MM.1S (cell line): ENCODE measurements at regions not wholly inside any gene's neighbourhood (a gene's known extent, or its start where the extent isn't known, plus 50 kb on each side); places are given as distances from the start of the nearest gene placed in this dataset.

Experiments used
- DNase-seq: peaks from one replicate; pipeline ENCODE4 v3.0.0-alpha.2; 2015
- H2AFZ ChIP-seq: fragments of 300-600 bp; sonication (generic); 2 replicates; pipeline ENCODE4 v1.6.0; 2016; ENCODE audit warnings: antibody characterized with exemption, low read length
- H3F3A ChIP-seq: fragments of 300-600 bp; sonication (generic); 2 replicates; pipeline ENCODE4 v1.6.1; 2016; ENCODE audit warnings: mild to moderate bottlenecking, antibody characterized with exemption, low read length, moderate library complexity, mixed read lengths; ENCODE audit not compliant: insufficient read depth
- H3K27ac ChIP-seq: fragments of 300-600 bp; sonication (generic); 2 replicates; pipeline ENCODE4 v1.5.1; 2016; ENCODE audit warnings: mild to moderate bottlenecking, low read length
- H3K27me3 ChIP-seq: fragments of 300-600 bp; sonication (generic); replicated peaks from 2 replicates; pipeline ENCODE4 v1.6.0; 2016; ENCODE audit warnings: low read length; ENCODE audit not compliant: insufficient read depth
- H3K36me3 ChIP-seq: fragments of 300-600 bp; sonication (generic); replicated peaks from 2 replicates; pipeline ENCODE4 v1.6.1; 2016; ENCODE audit warnings: mild to moderate bottlenecking, low read length, mixed read lengths; ENCODE audit not compliant: insufficient read depth
- H3K4me1 ChIP-seq: fragments of 300-600 bp; sonication (generic); 2 replicates; pipeline ENCODE4 v1.6.1; 2016; ENCODE audit warnings: low read length, mixed read lengths
- H3K4me2 ChIP-seq: fragments of 300-600 bp; sonication (generic); 2 replicates; pipeline ENCODE4 v1.6.0; 2016; ENCODE audit warnings: low read depth, low read length
- H3K4me3 ChIP-seq: fragments of 300-600 bp; sonication (generic); 2 replicates; pipeline ENCODE4 v1.5.1; 2016; ENCODE audit warnings: low read length, mixed read lengths
- H3K79me2 ChIP-seq: fragments of 300-600 bp; sonication (generic); 2 replicates; pipeline ENCODE4 v1.6.1; 2016; ENCODE audit warnings: mixed run types, low read length, mixed read lengths
- H3K9ac ChIP-seq: fragments of 300-600 bp; sonication (generic); 2 replicates; pipeline ENCODE4 v1.6.1; 2016; ENCODE audit warnings: low read length, mixed read lengths
- H3K9me2 ChIP-seq: fragments of 300-600 bp; sonication (generic); replicated peaks from 2 replicates; pipeline ENCODE4 v1.6.1; 2016; ENCODE audit warnings: mild to moderate bottlenecking, low read length, mixed read lengths; ENCODE audit not compliant: insufficient read depth
- H3K9me3 ChIP-seq: fragments of 300-600 bp; sonication (generic); replicated peaks from 2 replicates; pipeline ENCODE4 v1.6.1; 2016; ENCODE audit warnings: mild to moderate bottlenecking, low read length, mixed read lengths; ENCODE audit not compliant: insufficient read depth
- H4K20me1 ChIP-seq: fragments of 300-600 bp; sonication (generic); 2 replicates; pipeline ENCODE4 v1.6.1; 2016; ENCODE audit warnings: mild to moderate bottlenecking, low read length, moderate library complexity, mixed read lengths; ENCODE audit not compliant: insufficient read depth
- EZH2 ChIP-seq: fragments of 300-600 bp; sonication (generic); optimal IDR thresholded peaks from 2 replicates; pipeline ENCODE3; 2017; ENCODE audit warnings: low read depth, mild to moderate bottlenecking, antibody characterized with exemption, low read length, mixed read lengths
- EZH2phosphoT487 ChIP-seq: fragments of 300-600 bp; sonication (generic); IDR thresholded peaks from 2 replicates; pipeline ENCODE4 v1.6.1; 2018; ENCODE audit warnings: antibody characterized with exemption, low read length
- TF ChIP-seq, protein P1 (sequence below): fragments of 300-600 bp; sonication (generic); IDR thresholded peaks from 2 replicates; pipeline ENCODE4 v1.5.1; 2016; ENCODE audit warnings: antibody characterized with exemption, low read length, mixed read lengths

DNA sequence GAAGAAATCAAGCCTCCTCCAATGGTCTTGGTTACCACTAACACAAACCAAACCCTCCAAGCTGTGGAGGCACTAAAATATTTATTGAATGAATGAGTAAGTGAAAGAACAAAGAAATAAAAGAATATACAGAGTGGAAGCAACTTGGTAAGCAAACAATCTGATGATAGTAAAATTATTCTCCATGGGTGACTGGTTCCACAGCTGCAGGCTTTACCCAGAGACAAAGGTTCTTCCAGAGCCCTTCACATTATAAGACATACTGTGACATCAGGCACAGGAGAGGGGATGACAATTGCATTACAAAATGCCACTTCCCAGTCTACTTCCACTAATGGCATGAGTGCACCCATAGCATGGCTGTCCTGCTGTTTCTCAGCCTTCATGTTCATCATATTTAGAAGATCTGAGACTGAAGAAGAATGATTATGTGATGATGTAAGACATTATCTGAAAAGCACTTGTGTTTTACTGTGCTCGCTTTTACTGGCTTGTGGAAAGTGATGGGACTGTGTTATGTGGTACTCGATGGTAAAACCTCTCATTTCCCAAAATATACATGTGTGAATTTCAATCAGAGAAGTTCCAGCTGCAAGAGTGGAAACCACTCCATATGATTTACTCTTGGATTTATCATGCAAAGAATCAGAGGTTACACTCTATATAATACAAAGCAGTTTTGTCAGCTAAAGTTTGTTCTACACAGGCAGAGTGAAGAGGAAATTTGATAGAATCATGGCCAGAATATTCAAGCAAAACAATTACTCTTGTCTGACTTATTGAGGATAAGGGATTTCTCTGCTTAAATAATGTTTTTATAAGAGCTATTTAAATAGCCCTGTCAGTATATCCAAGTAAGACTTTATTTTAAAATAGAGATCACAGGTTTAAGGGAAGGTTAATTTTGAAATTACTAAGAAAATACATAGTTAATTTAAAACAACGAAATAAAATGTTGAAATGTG is 220.2 kb upstream of the NBEA start:
- no peak overlapping the region for H2AFZ ChIP-seq
- TF ChIP-seq, protein P1, sequence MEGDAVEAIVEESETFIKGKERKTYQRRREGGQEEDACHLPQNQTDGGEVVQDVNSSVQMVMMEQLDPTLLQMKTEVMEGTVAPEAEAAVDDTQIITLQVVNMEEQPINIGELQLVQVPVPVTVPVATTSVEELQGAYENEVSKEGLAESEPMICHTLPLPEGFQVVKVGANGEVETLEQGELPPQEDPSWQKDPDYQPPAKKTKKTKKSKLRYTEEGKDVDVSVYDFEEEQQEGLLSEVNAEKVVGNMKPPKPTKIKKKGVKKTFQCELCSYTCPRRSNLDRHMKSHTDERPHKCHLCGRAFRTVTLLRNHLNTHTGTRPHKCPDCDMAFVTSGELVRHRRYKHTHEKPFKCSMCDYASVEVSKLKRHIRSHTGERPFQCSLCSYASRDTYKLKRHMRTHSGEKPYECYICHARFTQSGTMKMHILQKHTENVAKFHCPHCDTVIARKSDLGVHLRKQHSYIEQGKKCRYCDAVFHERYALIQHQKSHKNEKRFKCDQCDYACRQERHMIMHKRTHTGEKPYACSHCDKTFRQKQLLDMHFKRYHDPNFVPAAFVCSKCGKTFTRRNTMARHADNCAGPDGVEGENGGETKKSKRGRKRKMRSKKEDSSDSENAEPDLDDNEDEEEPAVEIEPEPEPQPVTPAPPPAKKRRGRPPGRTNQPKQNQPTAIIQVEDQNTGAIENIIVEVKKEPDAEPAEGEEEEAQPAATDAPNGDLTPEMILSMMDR, result no peak
- no peak for TF ChIP-seq EZH2phosphoT487
- no peak for TF ChIP-seq EZH2
- no peak for DNase-seq
- no peaks in the 10 kb centered on the region for H3K27me3 ChIP-seq
- no peak overlapping the region for H3K4me2 ChIP-seq
- H3K4me1 ChIP-seq, result no peaks in the 10 kb centered on the region
- no peaks in the 10 kb centered on the region for H3K9me3 ChIP-seq
- no peaks in the 10 kb centered on the region for H3K79me2 ChIP-seq
- H3F3A ChIP-seq, result no peaks in the 10 kb centered on the region
- no peak overlapping the region for H3K4me3 ChIP-seq
- H3K27ac ChIP-seq, result no peak overlapping the region
- no peaks in the 10 kb centered on the region for H3K36me3 ChIP-seq
- H4K20me1 ChIP-seq, result no peaks in the 10 kb centered on the region
- H3K9ac ChIP-seq, result no peak overlapping the region
- H3K9me2 ChIP-seq, result no peaks in the 10 kb centered on the region

DNA sequence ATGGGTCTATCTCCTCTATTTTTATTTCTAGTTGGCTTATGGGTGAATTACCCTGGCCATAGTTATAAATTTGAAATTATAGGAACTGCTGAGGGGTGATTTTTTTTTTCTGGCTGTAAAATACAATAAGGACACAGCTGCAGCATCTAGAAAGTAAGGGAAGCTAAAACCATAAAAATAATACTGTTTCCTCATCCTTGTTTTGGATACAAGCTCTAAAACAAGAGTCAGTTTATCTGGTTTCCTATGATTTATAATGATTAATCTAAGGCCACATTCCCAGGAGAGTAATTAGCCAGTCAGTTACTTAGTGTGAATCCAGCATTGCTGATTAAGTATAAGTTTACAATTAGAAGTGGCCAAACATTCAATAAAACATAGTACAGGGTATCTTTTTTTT is 219.1 kb upstream of the NBEA start:
- Histone ChIP-seq H3K9ac (no peak overlapping the region), H3K4me1 (no peaks in the 10 kb centered on the region), H3K9me2 (no peaks in the 10 kb centered on the region), H3K36me3 (no peaks in the 10 kb centered on the region), H3K79me2 (no peaks in the 10 kb centered on the region), H3K27ac (no peak overlapping the region), H3K27me3 (no peaks in the 10 kb centered on the region), H2AFZ (no peak overlapping the region), H3K4me3 (no peak overlapping the region), H3F3A (no peaks in the 10 kb centered on the region), H3K4me2 (no peak overlapping the region), H3K9me3 (no peaks in the 10 kb centered on the region), H4K20me1 (no peaks in the 10 kb centered on the region)
- no peak for DNase-seq
- TF ChIP-seq, protein P1, result no peak
- TF ChIP-seq EZH2 (no peak), EZH2phosphoT487 (no peak)

DNA sequence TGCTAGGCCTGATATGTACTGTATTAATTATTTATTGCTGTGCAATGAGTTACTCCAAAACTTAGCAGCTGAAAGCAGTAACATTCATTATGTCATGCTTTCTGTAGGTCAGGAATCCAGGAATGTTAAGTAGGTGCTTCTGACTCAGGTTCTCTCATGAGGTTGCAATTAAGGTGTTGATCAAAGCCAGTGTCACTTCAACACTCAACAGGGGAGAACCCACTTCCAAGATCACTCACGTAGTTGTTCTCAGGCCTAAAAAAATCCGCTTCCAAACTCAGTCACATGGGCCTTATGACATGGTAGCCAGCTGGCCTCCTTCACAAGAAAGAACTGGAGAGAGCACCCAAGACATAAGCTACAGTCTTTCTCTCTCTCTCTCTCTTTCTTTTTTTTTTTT is 211.1 kb upstream of the NBEA start:
- H3K27ac ChIP-seq, result no peak overlapping the region
- no peaks in the 10 kb centered on the region for H3K36me3 ChIP-seq
- no peak for DNase-seq
- TF ChIP-seq EZH2phosphoT487, result no peak
- H3K4me1 ChIP-seq, result no peaks in the 10 kb centered on the region
- H3K9me2 ChIP-seq, result no peaks in the 10 kb centered on the region
- H3F3A ChIP-seq, result no peaks in the 10 kb centered on the region
- no peak overlapping the region for H3K4me3 ChIP-seq
- no peak overlapping the region for H2AFZ ChIP-seq
- H4K20me1 ChIP-seq, result no peaks in the 10 kb centered on the region
- H3K27me3 ChIP-seq, result no peaks in the 10 kb centered on the region
- H3K9me3 ChIP-seq, result no peaks in the 10 kb centered on the region
- no peak overlapping the region for H3K4me2 ChIP-seq
- H3K9ac ChIP-seq, result no peak overlapping the region
- H3K79me2 ChIP-seq, result no peaks in the 10 kb centered on the region

DNA sequence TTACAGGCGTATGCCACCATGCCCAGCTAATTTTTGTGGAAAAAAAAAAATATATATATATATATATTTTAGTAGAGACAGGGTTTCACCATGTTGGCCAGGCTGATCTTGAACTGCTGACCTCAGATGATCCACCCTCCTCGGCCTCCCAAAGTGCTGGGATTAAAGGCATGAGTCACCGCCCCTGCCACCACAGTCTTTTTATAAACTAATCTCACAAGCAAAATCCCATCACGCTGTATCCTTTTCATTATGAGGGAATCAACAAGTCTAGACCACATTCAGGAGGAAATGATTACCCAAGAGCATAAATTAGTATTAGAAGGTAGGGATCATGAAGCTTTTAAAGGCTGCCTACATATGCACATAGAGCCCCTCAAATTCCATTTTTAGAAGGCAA is 210.6 kb upstream of the NBEA start:
- no peak overlapping the region for H3K4me2 ChIP-seq
- no peak overlapping the region for H3K9ac ChIP-seq
- H4K20me1 ChIP-seq, result no peaks in the 10 kb centered on the region
- DNase-seq, result no peak
- no peaks in the 10 kb centered on the region for H3K36me3 ChIP-seq
- TF ChIP-seq EZH2, result no peak
- TF ChIP-seq, protein P1, result no peak
- TF ChIP-seq EZH2phosphoT487, result no peak
- no peaks in the 10 kb centered on the region for H3K4me1 ChIP-seq
- H3K79me2 ChIP-seq, result no peaks in the 10 kb centered on the region
- no peak overlapping the region for H2AFZ ChIP-seq
- H3K27ac ChIP-seq, result no peak overlapping the region
- H3K9me2 ChIP-seq, result no peaks in the 10 kb centered on the region
- no peaks in the 10 kb centered on the region for H3K27me3 ChIP-seq
- no peaks in the 10 kb centered on the region for H3K9me3 ChIP-seq
- H3F3A ChIP-seq, result no peaks in the 10 kb centered on the region
- H3K4me3 ChIP-seq, result no peak overlapping the region
